Stimulated activated naive CD8-positive, alpha-beta T cell treated with anti-CD3 and anti-CD28 coated beads, Interleukin-15, Interleukin-2, amounts not matched to agents 100 ng/mL and 50 ng/mL, for 24 hours (primary cell): ENCODE measurements at regions not wholly inside any gene's neighbourhood (a gene's known extent, or its start where the extent isn't known, plus 50 kb on each side); places are given as distances from the start of the nearest gene placed in this dataset.

Experiments used
- H3K27ac Mint-ChIP-seq: one replicate; pipeline ENCODE4 v1.8.0; 2021; ENCODE audit warnings: mild to moderate bottlenecking, mixed read lengths
- H3K27me3 Mint-ChIP-seq: one replicate; pipeline ENCODE4 v1.8.0; 2021; ENCODE audit warnings: mixed read lengths
- H3K36me3 Mint-ChIP-seq: one replicate; pipeline ENCODE4 v1.8.0; 2021; ENCODE audit warnings: low read depth, mixed read lengths
- H3K4me1 Mint-ChIP-seq: one replicate; pipeline ENCODE4 v1.8.0; 2021; ENCODE audit warnings: low read depth, mixed read lengths
- H3K4me3 Mint-ChIP-seq: one replicate; pipeline ENCODE4 v1.8.0; 2021; ENCODE audit warnings: mild to moderate bottlenecking, mixed read lengths
- H3K9me3 Mint-ChIP-seq: one replicate; pipeline ENCODE4 v1.8.0; 2021; ENCODE audit warnings: mixed read lengths

DNA sequence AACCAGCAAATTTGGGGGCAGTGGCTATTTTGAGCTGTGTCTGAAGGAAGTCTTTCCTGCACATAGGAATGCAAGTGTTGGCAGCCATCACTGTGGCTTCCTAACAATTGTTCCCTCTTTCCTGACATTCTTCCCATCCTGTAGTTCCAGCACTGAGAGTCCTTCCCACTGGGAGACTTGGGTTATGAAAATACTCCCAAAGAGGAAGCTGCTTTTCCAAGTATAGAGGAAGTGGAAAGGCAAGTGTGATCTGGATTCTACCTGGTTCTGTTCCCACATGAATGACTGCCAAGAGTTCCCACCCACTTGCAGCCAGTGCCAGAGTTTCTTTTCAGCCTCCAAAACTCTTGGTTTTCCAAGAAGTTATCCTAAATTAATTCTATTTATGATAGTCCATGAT, 98.5 kb upstream of the CD53 start:
- Mint-ChIP-seq H3K4me3 (no peak overlapping the region), H3K27ac (no peak overlapping the region), H3K4me1 (peaks cover 3% of the 10 kb centered on the region), H3K9me3 (no peaks in the 10 kb centered on the region), H3K27me3 (peaks cover 12% of the 10 kb centered on the region), H3K36me3 (no peaks in the 10 kb centered on the region)

DNA sequence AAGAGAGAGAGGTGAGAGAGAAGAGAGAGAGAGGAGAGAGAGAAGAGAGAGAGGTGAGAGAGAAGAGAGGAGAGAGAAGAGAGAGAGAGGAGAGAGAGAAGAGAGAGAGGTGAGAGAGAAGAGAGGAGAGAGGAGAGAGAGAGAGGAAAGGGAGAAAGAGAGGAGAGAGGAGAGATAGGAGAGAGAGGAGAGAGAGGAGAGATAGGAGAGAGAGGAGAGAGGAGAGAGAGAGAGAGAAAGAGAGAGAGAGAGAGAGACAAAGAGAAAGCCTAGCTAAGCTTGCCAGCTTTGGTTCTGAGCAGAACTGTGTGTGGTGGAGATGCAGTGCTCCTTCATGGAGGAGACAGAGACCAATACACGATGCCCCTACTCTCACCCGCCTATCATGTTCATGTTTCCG, 99.1 kb upstream of the KCNA3 start:
- Mint-ChIP-seq H3K4me1 (peaks cover 3% of the 10 kb centered on the region), H3K27me3 (peaks cover 13% of the 10 kb centered on the region), H3K9me3 (no peaks in the 10 kb centered on the region), H3K4me3 (no peak overlapping the region), H3K27ac (no peak overlapping the region), H3K36me3 (no peaks in the 10 kb centered on the region)

DNA sequence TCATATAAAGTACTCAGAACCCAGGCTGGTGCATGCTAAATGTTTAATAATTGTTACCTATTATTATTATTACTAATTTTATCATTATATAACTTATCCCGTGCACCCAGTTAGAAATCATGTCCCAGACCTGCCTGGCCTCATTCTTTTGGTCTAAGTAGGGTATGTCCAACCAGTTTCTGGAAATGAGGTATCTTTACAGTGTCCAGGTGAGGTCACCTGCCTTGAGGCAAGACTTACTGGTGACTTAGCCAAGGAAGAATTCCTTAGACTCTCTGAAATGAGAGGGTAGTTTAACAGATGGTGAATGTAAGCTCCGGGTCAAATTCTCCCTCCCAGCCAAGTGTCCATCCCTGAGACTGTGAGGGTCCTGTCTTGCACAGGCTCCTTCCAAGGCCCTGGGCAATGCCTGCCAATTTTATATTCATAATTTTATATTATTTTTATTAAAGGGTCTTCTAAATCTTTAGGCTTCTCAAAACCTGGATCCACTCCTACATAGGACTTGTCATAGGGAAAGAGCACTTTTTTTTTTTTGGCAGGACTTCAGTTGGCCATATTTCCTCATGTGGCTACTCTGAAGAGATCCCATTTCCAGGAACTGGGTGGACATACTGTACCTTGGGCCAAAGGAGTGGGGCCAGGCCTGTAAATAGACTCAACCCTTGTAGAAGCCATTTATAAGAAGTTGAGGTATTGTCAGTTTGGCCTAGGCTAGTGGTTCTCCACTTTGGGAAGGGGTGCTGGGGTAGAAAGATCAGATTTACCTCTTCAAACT, 96.7 kb upstream of the KCNA3 start:
- H3K27ac Mint-ChIP-seq = no peak overlapping the region
- peaks cover 3% of the 10 kb centered on the region for H3K4me1 Mint-ChIP-seq
- H3K4me3 Mint-ChIP-seq = no peak overlapping the region
- H3K27me3 Mint-ChIP-seq = peaks cover 16% of the 10 kb centered on the region
- H3K9me3 Mint-ChIP-seq = no peaks in the 10 kb centered on the region
- no peaks in the 10 kb centered on the region for H3K36me3 Mint-ChIP-seq

DNA sequence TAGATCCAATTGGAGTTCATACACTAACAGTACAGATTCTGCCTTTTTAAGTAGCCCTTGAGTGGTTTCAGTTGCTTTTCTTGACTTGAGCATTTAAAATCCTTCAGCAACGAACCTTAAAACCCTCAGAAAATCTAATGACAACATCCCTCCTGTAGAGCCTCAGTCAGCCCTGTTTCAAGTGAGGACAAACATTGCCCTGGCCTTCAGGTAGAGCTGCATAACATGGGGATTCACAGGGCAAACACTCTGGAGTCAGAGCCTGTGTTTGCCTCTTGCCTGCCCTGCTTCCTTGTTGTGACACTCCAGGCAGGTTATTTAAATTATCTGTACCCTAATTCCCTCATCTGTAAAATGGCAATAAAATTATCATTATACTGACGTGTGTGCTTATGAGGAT, 96.1 kb upstream of the KCNA3 start:
- Mint-ChIP-seq H3K27me3 (peaks cover 16% of the 10 kb centered on the region), H3K36me3 (no peaks in the 10 kb centered on the region), H3K9me3 (no peaks in the 10 kb centered on the region), H3K27ac (no peak overlapping the region), H3K4me3 (no peak overlapping the region), H3K4me1 (peaks cover 3% of the 10 kb centered on the region)

DNA sequence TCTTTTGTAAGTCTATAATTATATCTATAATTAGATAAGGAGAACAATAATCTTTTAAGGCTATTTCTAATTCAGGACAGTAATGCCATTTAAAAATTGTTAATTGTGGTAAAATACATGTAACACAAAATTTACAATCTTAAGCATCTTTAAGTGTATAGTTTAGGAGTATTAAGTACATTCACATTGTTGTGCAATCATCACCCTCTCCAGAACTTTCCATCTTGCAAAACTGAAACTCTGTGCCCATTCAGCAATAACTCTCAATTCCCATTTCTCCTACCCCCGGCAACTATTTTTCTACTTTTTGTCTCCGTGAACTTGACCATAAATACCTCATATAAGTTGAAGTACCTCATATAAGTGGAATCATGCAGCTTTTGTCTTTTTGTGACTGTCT, 93.9 kb upstream of the KCNA3 start:
- H3K27ac Mint-ChIP-seq = no peak overlapping the region
- no peaks in the 10 kb centered on the region for H3K36me3 Mint-ChIP-seq
- H3K4me3 Mint-ChIP-seq = no peak overlapping the region
- H3K9me3 Mint-ChIP-seq = no peaks in the 10 kb centered on the region
- peaks cover 3% of the 10 kb centered on the region for H3K4me1 Mint-ChIP-seq
- H3K27me3 Mint-ChIP-seq = peaks cover 16% of the 10 kb centered on the region

DNA sequence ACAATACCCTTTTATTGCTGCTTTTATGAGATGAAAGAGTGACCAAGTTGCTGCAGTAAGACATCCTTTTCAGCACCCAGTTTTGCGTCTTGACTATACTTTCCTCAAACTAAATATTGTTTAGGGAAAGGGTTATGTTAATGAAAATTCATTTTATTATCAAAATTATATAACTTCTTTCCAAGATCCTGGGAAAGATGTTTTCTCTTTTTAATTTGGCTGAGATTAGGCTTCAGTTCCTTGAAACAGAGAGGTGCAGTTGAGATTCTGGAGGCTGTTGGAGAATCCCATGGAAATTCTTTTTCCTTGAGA, 91.6 kb upstream of the KCNA3 start:
- Mint-ChIP-seq H3K4me1 (no peaks in the 10 kb centered on the region), H3K4me3 (no peak overlapping the region), H3K27ac (no peak overlapping the region), H3K27me3 (peaks cover 15% of the 10 kb centered on the region), H3K36me3 (no peaks in the 10 kb centered on the region), H3K9me3 (no peaks in the 10 kb centered on the region)

DNA sequence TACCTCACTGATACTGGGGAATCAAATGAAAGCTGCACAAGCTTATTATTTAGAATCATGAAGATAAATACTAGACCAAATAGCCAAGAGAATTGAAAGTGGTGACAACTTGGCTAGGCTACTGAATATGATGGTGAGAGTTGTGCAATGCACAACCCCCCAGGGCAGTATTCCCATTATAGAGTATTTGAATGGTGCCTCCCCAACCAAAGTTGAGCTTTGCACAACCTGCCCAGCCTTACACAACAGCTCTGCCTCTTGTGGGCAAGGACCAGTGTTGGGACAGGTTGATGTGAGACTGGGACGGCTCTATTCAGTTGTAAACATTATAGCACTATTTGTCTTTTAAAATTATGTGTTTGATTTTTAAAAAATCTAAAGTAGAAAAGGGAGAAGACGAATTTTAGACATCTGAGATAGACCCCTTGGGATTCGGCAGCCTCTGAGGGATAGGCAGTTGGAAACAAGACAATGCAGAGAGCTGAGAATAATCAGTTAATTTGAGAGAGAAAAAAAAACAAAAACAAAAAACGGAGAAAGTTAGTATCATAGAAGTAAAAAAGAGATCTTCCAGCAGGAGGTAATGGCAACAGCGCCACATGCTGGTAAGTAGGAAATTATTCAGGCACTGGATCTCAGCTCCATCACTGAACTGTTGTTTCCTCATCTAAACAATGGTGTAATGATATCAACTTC, 91.0 kb upstream of the KCNA3 start:
- no peaks in the 10 kb centered on the region for H3K4me1 Mint-ChIP-seq
- H3K9me3 Mint-ChIP-seq = no peaks in the 10 kb centered on the region
- peaks cover 17% of the 10 kb centered on the region for H3K27me3 Mint-ChIP-seq
- H3K4me3 Mint-ChIP-seq = no peak overlapping the region
- H3K36me3 Mint-ChIP-seq = no peaks in the 10 kb centered on the region
- no peak overlapping the region for H3K27ac Mint-ChIP-seq

DNA sequence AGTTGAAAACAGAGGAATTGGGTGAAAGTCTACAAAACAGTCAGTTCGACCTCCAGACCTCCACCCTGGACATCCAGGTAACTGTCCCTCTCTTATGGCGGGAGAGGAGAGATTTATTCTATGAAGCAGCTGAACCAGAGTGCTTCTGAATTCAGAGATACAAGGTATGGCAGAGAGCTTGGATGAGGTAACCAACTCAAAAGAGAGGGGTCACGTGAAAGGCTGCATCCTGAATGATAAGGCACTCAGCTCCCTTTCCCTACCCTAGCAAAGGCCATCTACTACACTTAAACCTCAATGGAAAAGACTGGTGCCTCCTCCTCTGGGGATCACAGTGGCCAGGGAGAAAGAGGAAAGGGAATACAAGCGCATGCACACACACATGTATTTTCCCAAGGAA, 88.4 kb upstream of the KCNA3 start:
- H3K27ac Mint-ChIP-seq = no peak overlapping the region
- no peaks in the 10 kb centered on the region for H3K9me3 Mint-ChIP-seq
- H3K27me3 Mint-ChIP-seq = peaks cover 19% of the 10 kb centered on the region
- H3K4me3 Mint-ChIP-seq = no peak overlapping the region
- H3K36me3 Mint-ChIP-seq = no peaks in the 10 kb centered on the region
- no peaks in the 10 kb centered on the region for H3K4me1 Mint-ChIP-seq

DNA sequence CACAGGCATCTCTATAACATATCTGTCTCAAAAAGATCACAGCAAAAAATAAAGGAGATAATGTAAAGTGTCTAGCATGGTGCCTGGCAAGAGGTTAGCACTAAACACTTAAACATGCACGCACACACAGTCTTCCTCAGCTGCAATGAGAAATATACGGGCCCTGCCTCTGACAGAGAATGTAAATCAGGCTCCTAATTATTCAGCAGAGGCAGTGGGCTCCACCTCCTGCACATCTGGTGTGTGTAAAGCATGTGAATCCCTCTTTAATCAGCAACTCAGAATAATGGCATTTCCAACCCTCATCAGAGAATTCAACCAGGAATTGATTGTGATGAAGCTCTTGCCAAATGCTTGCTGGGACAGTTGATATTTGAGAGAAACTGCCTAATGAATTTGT, 85.6 kb upstream of the KCNA3 start:
- H3K27ac Mint-ChIP-seq = no peak overlapping the region
- H3K4me3 Mint-ChIP-seq = no peak overlapping the region
- peaks cover 39% of the 10 kb centered on the region for H3K27me3 Mint-ChIP-seq
- H3K36me3 Mint-ChIP-seq = no peaks in the 10 kb centered on the region
- H3K4me1 Mint-ChIP-seq = no peaks in the 10 kb centered on the region
- no peaks in the 10 kb centered on the region for H3K9me3 Mint-ChIP-seq

DNA sequence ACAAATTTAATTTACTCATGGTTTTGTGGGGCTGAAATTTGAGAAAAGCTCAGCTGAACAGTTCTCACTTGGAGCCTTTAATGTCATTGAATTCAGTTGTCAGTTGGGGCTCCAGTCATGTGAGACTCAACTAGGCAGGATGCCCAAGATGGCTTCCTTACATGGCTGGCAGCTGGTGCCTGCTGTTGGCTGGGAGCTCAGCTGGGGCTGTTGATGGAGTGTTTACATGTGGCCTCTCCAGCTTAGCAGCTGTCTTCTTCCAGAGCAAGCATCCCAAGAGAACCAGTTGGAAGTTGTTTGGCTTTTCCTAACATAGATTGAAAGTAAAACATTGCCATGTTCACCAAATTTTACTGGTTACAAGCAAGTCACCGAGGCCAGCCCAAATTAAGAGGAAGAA, 81.8 kb upstream of the KCNA3 start:
- no peaks in the 10 kb centered on the region for H3K9me3 Mint-ChIP-seq
- H3K36me3 Mint-ChIP-seq = no peaks in the 10 kb centered on the region
- no peak overlapping the region for H3K27ac Mint-ChIP-seq
- no peak overlapping the region for H3K4me3 Mint-ChIP-seq
- H3K27me3 Mint-ChIP-seq = peaks cover 39% of the 10 kb centered on the region
- no peaks in the 10 kb centered on the region for H3K4me1 Mint-ChIP-seq

DNA sequence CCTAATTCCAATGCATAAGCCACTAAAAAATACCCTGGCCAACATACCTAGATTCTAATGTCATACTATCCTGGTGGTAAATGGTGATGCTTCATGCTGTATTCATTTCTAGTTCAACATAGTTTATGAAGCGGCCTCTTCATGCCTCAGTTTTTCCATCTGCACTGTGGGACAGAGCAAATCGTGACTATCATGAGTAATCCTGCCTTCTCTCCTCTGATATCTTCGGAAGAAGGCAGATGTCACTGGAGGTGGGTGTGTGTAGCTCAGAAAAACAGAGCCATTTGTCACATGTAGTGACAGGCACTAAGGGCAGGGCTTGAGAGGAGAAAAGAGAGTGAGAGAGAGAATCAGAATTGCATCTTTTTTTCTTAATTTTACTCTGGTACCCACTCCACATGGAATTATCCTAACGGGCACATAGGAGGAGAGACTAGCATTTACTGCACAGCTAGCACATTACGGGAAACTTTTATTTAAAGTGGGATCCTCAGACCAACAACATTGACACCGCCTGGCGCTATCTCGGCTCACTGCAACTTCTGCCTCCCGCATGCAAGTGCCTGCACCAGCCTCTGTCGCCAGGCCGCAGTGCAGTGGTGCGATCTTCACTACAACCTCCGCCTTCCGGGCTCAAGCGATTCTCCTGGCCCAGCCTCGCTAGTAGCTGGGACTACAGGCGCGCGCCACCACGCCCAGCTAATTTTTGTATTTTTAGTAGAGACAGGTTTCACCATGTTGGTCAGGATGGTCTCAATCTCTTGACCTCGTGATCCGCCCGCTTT, 78.4 kb upstream of the KCNA3 start:
- no peak overlapping the region for H3K4me3 Mint-ChIP-seq
- no peaks in the 10 kb centered on the region for H3K9me3 Mint-ChIP-seq
- H3K36me3 Mint-ChIP-seq = no peaks in the 10 kb centered on the region
- peaks cover 40% of the 10 kb centered on the region for H3K27me3 Mint-ChIP-seq
- H3K4me1 Mint-ChIP-seq = no peaks in the 10 kb centered on the region
- no peak overlapping the region for H3K27ac Mint-ChIP-seq

DNA sequence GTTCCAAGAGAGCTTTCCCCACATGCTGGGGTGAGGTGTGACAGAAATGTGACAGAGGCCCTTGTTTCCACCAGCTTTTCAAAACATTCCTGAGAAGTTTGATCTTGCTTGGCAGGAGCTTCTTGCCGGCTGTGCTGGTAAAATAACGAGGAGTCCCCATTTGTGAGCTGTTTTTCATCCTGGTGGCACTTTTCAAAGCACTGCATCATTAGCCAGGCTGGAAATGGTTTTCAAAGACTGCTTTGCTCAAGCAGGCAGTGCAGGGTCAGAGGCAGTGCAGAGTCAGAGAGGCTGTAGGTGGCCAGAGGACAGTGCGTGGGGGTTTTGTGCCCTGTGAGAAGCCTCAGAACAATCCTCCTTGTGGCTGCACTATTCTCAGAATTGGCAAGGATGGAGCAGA, 75.8 kb upstream of the KCNA3 start:
- Mint-ChIP-seq H3K9me3 (peaks cover 3% of the 10 kb centered on the region), H3K27me3 (peaks cover 20% of the 10 kb centered on the region), H3K27ac (no peak overlapping the region), H3K36me3 (no peaks in the 10 kb centered on the region), H3K4me1 (no peaks in the 10 kb centered on the region), H3K4me3 (no peak overlapping the region)

DNA sequence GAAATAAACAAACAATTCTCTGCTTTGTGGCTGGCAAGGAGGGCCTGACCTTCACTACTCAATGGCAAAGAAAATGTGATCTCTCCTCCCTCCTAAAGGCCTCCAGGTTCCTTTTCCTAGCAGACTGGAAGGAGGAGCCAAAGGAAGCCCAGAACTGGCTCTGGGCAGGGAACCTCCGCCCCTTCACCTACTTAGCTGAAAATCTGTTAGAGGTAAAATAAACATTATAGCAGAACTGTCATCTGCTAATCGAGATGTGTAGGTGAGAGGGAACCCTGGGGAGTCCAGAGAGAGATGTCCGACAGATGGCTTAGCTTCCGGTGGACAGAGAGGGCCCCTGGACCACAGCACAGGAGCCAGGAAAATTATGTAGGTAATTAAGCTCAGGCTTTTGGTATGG, 75.2 kb upstream of the KCNA3 start:
- Mint-ChIP-seq H3K9me3 (peaks cover 3% of the 10 kb centered on the region), H3K36me3 (no peaks in the 10 kb centered on the region), H3K4me3 (no peak overlapping the region), H3K27me3 (peaks cover 24% of the 10 kb centered on the region), H3K27ac (no peak overlapping the region), H3K4me1 (no peaks in the 10 kb centered on the region)

DNA sequence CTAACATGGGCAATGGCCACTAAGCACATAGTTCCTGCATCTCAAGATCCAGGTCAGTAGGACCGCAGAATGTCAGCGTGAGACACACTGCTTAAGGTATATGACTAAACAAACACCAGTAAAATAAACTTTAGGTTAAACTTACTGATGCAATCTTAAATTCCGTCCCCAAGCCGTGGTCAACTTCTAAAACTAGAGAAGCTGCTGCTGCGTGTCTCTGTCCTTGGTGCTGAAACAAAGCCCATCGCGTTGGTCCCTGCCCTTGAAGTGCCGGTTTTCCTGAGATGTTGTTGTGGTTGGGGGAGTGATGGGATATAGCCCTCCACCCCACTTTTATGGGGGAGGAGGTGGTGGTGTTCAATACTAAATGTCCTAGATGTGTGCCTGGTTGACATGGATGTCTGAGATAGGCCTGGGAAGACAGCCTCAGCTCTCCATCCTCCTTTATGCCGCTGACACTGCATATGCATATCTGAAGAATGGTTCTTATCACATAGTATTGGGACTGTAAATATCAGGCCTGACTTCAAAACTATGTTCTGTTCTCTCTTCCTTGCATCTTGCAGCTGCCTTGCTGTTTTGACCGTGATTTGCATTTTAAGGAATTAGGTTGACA, 72.0 kb upstream of the KCNA3 start:
- H3K4me1 Mint-ChIP-seq = no peaks in the 10 kb centered on the region
- H3K27ac Mint-ChIP-seq = no peak overlapping the region
- peaks cover 3% of the 10 kb centered on the region for H3K9me3 Mint-ChIP-seq
- H3K36me3 Mint-ChIP-seq = no peaks in the 10 kb centered on the region
- no peak overlapping the region for H3K4me3 Mint-ChIP-seq
- peaks cover 28% of the 10 kb centered on the region for H3K27me3 Mint-ChIP-seq

DNA sequence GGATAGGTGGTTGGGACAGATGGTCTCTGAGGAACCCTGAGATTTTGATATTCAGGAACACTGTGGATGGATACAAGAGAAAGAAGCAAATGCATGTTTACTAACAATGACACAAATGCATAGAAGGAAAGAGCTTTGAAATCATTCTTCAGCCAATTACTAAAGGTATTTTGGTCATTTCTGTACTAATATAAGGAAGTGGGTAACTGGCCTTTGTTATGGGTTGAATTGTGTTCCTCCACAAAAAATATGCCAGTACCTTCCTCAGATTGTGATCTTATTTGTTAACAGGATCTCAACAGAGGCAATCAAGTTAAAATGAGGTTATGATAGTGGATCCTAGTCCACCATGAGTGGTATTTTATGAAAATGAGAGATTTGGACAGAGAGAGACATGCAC, 68.7 kb upstream of the KCNA3 start:
- Mint-ChIP-seq H3K9me3 (peaks cover 3% of the 10 kb centered on the region), H3K27ac (no peak overlapping the region), H3K36me3 (no peaks in the 10 kb centered on the region)

More for the DNA sequence above, 68.7 kb upstream of the KCNA3 start:
- Mint-ChIP-seq H3K4me1 (no peaks in the 10 kb centered on the region), H3K4me3 (no peak overlapping the region), H3K27me3 (peaks cover 19% of the 10 kb centered on the region)
